GM18507 (cell line): ENCODE measurements at regions not wholly inside any gene's neighbourhood (a gene's known extent, or its start where the extent isn't known, plus 50 kb on each side); places are given as distances from the start of the nearest gene placed in this dataset.
"Not testable (repeated sequence)": the region's sequence is repeated elsewhere in the genome, so short reads cannot be mapped to it uniquely, and the experiment has no call there.

ENCODE experiments used
- DNase-seq: peaks from one replicate; pipeline ENCODE4 v3.0.0; 2011; ENCODE audit warnings: low read depth; ENCODE audit not compliant: insufficient read length; ENCODE audit errors: extremely low spot score
- FAIRE-seq: peaks from 2 replicates; lab custom pipeline; 2011; peaks lifted over from hg19 to GRCh38; lab: Jason Lieb, UNC

DNA sequence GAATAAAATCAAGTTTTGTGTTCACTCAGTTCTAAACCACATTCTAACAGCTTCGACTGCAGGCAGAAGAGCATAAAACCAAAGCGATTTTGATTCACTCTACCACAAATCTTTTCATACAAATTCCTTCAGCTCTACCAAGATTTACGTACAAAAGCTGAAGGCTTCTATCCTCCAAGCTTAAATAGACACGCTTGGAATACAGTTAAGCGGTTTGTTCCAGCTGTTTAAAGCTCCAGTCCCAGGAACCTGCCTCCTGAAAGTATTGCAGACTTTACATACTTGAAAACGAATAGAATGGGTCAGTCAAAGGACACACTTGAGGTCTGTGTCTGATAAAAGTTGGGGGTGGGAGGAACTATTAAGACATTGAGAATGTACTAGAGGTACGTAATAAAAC lies 102.9 kb downstream of the MPP7 start:
- FAIRE-seq, result no peak
- no peak for DNase-seq

GRCh38 chr10:28190196-28190595 lies 112.7 kb downstream of the MPP7 start:
- DNase-seq (no peak), FAIRE-seq (no peak)

DNA sequence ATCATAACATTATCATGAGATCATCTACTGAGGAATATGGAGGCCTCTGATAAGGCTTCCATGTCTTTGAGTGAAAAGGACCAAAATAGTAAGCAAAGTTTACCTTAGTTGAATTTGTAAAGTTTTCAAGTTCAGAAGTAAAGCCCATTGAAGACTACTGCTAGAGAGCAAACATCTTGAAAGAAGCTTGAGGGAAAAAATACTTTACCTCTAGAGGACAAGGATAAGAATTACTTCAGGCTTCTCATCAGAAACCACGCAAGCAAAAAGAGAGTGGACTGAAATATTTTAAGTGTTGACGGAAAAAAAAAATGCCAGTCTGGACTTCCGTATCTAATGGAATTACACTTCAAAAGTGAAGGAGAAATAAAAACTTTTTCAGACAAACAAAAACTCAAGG lies 114.3 kb downstream of the MPP7 start:
- no peak for DNase-seq
- no peak for FAIRE-seq

GRCh38 chr10:28186887-28187578 lies 115.8 kb downstream of the MPP7 start:
- DNase-seq (no peak), FAIRE-seq (no peak)

DNA sequence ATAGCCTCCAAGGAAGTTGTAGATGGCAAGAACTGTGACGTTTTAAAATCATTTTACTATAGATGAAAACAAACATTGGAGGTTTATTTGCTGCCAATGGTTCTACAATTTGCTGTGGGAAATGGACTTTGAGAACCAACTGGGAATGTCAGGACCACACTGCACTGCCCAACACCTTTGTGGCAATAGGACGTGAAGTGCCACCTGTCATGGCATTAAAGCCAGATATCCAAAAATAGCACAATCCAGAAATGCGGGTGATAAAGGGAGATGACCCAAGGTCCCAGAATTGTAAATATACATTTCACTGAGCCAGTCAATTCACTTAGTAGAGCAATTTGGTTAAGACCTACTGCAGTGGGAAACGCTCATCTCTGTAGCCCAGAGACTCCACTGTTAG lies 116.4 kb downstream of the MPP7 start:
- FAIRE-seq (no peak), DNase-seq (no peak)

DNA sequence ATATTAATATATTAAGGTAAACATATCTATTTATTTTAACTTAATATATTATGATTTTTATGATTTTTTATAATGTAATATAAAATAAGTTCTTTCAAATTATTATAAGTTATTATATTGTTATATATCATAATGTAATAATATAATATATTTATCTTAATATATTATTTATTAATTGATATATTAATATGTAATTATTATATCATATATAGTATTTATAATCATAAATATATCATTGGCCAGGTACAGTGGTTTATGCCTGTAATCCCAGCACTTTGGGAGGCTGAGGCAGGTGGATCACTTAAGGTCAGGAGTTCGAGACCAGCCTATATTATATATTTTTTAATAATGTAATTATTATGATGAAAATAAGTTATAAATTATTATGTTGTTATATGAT lies 118.1 kb downstream of the MPP7 start:
- FAIRE-seq, result no peak
- DNase-seq, result no peak

DNA sequence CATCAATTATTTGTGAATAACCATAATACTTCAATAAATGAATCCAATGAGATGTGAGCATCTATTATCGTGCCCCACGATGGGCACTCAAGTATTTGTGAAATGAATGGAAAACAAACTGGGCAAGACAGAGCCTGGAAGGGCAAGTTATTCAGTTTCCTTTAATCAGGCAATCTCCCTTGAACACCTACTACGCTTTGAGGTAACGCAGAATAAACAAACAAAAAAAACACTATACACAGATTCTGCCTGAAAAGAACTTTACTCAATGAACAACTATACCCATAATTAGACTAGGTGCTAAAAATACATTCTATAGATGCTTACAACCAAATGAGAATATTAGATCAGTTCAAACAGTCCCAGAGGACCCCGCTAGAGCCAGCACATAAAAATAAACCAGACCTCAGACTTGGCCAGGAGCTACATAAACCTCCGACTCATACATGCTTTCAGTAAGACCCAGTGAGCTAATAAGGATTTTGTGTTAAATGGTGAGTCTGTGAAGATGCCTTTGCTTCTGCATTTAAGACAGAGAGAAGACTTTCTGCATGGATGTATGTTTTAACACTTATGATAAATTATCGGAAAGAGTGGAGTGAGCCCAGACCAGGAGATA lies 121.3 kb downstream of the MPP7 start:
- no peak for FAIRE-seq
- no peak for DNase-seq

- DNase-seq (no peak), FAIRE-seq (no peak)
Measured at GRCh38 chr10:28180654-28181053, 122.2 kb downstream of the MPP7 start.

DNA sequence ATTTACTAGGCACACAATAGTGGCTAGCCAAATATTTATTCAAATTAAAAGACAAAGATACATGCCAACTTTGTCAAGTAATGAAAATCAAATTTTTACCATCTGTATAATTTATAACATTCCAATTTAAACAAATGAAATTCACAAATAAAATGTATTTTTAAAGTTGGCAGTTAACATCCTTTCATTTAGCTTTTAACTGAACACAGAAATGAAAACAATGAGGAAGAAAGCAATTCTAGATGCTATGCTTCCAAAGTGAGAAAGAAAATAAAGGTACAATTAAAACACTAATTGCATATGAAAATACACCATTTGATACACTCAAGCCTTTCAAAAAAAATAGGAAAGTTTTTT lies 123.1 kb downstream of the MPP7 start:
- DNase-seq, result no peak
- FAIRE-seq, result no peak

DNA sequence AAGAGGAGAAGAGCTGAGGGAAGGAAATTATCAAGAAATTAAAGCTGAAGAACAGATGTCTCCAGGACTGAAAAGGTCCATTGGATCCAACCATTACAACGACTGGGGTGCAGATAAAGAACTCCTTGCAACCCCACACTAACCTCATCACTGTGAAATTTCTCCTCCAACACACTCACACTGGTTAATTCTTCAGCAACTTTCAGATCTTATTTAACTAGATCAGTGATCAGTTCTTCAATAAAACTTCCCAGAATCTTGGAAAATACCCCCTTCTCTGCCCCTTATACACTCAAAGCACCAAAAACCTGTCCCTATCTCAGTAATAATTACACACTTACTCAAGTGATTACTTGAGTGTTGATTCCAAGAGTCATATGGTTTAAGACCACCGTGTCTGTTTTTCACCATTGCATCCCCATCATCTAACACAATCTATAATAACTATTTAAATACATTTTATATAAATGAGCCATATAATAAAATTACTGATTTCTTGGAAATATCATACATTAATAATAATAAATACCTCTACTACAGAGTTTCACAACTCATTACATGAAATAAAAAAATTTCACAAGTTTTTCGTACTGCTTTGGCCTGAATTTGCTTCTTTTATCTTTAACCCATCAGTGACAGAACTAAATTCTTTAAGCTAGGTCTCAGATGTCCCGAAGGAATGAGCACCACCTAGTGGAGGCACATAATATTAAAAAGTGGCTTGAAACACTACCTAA lies 123.7 kb downstream of the MPP7 start:
- DNase-seq, result no peak
- peak; percentile 80 for FAIRE-seq

DNA sequence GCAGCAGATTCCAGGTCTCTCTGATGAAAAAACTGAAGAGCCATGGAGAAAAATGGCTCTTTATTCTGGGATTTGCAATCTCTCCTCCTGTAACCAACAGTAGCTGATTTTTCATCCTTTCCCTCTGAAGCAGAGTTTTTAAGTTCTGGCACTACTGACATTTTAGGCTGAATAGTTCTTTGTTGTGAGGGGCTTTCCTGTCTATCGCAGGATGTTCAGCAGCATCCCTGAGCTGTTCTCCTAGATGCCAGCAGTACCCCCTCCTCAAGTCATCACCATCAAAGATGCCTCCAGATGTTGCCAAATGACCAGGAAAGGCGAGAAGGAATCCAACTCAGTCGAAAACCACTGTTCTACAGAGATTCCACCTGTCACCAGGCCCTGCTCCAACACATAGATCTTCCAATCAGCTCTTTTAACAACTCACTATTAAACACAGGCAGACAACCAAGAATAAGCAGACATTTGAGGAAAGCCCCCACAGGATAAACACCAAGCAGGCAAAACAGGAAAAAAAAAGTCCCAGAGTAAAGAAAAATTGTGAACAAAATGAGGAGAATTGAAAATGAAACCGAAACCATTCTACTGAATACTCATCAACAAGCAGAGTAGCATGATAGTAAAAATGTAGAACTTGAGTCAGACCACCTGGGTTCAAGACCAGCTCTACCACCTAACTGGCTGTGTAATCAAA lies 124.8 kb downstream of the MPP7 start:
- FAIRE-seq (peak; percentile 63), DNase-seq (no peak)

DNA sequence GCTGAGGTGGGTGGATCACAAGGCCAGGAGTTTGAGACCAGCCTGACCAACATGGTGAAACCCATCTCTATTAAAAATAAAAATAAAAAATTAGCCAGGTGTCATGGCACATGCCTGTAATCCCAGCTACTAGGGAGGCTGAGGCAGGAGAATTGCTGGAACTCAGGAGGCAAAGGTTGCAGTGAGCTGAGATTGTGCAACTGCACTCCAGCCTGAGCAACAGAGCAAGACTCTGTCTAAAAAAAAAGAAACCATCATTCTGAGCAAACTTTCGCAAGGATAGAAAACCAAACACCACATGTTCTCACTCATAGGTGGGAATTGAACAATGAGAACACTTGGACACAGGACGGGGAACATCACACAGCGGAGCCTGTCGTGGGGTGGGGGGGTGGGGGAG lies 126.4 kb downstream of the MPP7 start:
- not testable (repeated sequence) for FAIRE-seq

DNA sequence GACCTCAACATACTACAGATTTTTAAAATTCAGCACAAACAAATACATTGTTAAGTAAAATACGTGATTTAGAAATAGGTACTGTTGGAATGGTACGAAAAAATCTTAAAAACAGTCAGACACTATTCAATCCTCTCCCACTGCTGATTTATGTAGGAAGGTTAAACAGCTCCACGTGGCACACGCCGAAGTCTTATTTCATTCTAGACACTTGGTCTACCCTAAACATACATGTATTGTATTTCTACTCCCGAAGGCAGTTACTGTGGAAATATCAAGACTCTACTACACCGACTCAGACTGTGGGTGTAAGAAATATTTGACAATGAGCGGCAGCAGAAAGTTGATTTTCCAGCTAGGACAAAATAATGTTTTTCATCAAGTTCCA lies 130.6 kb downstream of the MPP7 start:
- FAIRE-seq (no peak), DNase-seq (no peak)

More for the DNA sequence above, 126.4 kb downstream of the MPP7 start:
- DNase-seq, result not testable (repeated sequence)

DNA sequence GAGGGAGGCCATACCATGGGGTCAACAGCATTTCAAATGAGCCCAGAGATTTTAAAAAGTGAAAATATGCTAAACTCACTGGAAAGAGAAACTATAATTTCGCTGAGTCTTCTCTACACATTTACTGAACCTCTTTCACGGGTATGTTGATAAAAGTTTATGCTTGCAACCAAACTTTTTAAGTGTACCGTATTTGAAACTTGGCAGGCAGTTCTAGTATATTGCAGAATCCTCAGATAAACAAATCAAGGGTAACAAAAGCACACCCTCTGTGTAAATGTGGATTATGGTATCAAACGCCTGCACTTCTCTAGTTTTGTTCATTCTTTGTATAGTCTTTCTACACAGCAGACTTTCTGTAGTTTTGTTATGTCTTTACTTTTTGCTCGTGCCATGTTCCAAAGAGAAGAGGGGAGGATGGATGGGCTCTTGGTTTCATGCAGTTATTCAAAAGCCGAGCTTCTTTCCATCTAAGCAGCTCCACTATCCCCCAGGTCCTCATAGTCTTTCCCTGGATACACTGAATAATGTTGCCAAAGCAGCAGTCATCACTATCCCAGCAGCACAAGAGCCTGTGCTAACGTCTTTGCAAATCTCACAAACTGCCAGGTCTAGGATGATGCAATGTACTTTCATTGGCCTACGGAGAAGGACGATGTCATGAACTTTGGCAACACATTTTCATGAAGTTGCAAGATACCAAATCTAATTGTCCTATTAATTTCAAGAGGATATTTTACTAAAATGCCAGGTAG lies 131.2 kb downstream of the MPP7 start:
- FAIRE-seq (no peak), DNase-seq (no peak)

- FAIRE-seq (peak; percentile 73), DNase-seq (no peak)
Measured at GRCh38 chr10:28169525-28169924, 133.3 kb downstream of the MPP7 start.

GRCh38 chr10:28160866-28161405 lies 141.9 kb downstream of the MPP7 start:
- DNase-seq (no peak), FAIRE-seq (no peak)

DNA sequence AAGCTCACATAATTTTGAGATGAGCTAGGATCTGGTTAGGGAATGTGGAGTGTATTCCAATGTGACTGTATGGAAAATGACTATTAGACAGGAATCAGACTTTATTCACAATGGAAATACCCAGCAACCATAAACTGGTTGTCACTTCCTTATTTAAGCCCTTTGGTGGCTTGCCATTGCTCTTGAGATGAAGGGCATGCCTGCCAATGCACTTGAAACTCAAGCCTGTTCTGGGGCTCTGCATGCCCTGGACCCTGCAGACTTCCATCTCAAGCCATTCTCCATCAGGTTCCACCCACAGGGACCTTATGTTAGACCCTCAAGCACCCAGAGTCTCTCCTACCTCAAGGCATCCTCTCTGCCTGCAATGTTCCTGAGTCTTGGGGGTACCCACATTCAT lies 145.5 kb downstream of the MPP7 start:
- FAIRE-seq, result no peak
- no peak for DNase-seq

- FAIRE-seq (no peak), DNase-seq (no peak)
Measured at GRCh38 chr10:28155726-28156125, 147.1 kb downstream of the MPP7 start.

- no peak for FAIRE-seq
- DNase-seq, result no peak
Measured at GRCh38 chr10:28151636-28152035, 151.2 kb downstream of the MPP7 start.
